Activated CD4-positive, alpha-beta T cell treated with anti-CD3 and anti-CD28 coated beads, Interleukin-2, amount 10 ng/mL, durations not matched to agents 24 days and 14 days (primary cell): ENCODE measurements at regions not wholly inside any gene's neighbourhood (a gene's known extent, or its start where the extent isn't known, plus 50 kb on each side); places are given as distances from the start of the nearest gene placed in this dataset.

Experiments
- DNase-seq: peaks from one replicate; pipeline ENCODE4 v3.0.0; 2022
- H3K27ac Mint-ChIP-seq: one replicate; pipeline ENCODE4 v1.8.0; 2022; ENCODE audit warnings: mild to moderate bottlenecking, mixed read lengths
- H3K27me3 Mint-ChIP-seq: one replicate; pipeline ENCODE4 v1.8.0; 2022; ENCODE audit warnings: mixed read lengths
- H3K36me3 Mint-ChIP-seq: one replicate; pipeline ENCODE4 v1.8.0; 2022; ENCODE audit warnings: low read depth, mild to moderate bottlenecking, mixed read lengths
- H3K4me1 Mint-ChIP-seq: one replicate; pipeline ENCODE4 v1.8.0; 2021; ENCODE audit warnings: mixed read lengths
- H3K4me3 Mint-ChIP-seq: one replicate; pipeline ENCODE4 v1.8.0; 2022; ENCODE audit warnings: mild to moderate bottlenecking, moderate library complexity, mixed read lengths
- H3K9me3 Mint-ChIP-seq: one replicate; pipeline ENCODE4 v1.8.0; 2021; ENCODE audit warnings: mixed read lengths
- intact Hi-C: fragments of 100-400 bp; cut with micrococcal nuclease; formaldehyde crosslinking; loops from one replicate; pipeline ENCODE4 v1.15.1; 2023

GRCh38 chr15:91622235-91622634 is 231.3 kb upstream of the SLCO3A1 start:
- H3K4me1 Mint-ChIP-seq, result no peaks in the 10 kb centered on the region
- no peak overlapping the region for H3K4me3 Mint-ChIP-seq
- peaks cover 18% of the 10 kb centered on the region for H3K27me3 Mint-ChIP-seq
- no peaks in the 10 kb centered on the region for H3K36me3 Mint-ChIP-seq
- no peaks in the 10 kb centered on the region for H3K9me3 Mint-ChIP-seq
- intact Hi-C loops, result no loop called here
- H3K27ac Mint-ChIP-seq, result no peak overlapping the region
- DNase-seq, result no peak

- Mint-ChIP-seq H3K4me3 (no peak overlapping the region), H3K4me1 (no peaks in the 10 kb centered on the region), H3K9me3 (no peaks in the 10 kb centered on the region), H3K27me3 (peaks cover 18% of the 10 kb centered on the region), H3K36me3 (no peaks in the 10 kb centered on the region), H3K27ac (no peak overlapping the region)
- DNase-seq, result no peak
- intact Hi-C loops, result no loop called here
Measured at GRCh38 chr15:91622711-91623342, 230.7 kb upstream of the SLCO3A1 start.

- Mint-ChIP-seq H3K27me3 (peaks cover 13% of the 10 kb centered on the region), H3K9me3 (no peaks in the 10 kb centered on the region), H3K27ac (no peak overlapping the region), H3K4me1 (no peaks in the 10 kb centered on the region), H3K4me3 (no peak overlapping the region), H3K36me3 (no peaks in the 10 kb centered on the region)
- no peak for DNase-seq
- intact Hi-C loops, result no loop called here
Measured at GRCh38 chr15:91624353-91624968, 229.0 kb upstream of the SLCO3A1 start.

- no peaks in the 10 kb centered on the region for H3K36me3 Mint-ChIP-seq
- H3K4me3 Mint-ChIP-seq, result no peak overlapping the region
- DNase-seq, result no peak
- H3K4me1 Mint-ChIP-seq, result no peaks in the 10 kb centered on the region
- H3K27ac Mint-ChIP-seq, result no peak overlapping the region
- H3K27me3 Mint-ChIP-seq, result peaks cover 7% of the 10 kb centered on the region
- intact Hi-C loops, result no loop called here
- no peaks in the 10 kb centered on the region for H3K9me3 Mint-ChIP-seq
Measured at GRCh38 chr15:91625506-91625905, 228.0 kb upstream of the SLCO3A1 start.

GRCh38 chr15:91627473-91628278 is 225.8 kb upstream of the SLCO3A1 start:
- no peaks in the 10 kb centered on the region for H3K27me3 Mint-ChIP-seq
- H3K9me3 Mint-ChIP-seq, result no peaks in the 10 kb centered on the region
- H3K27ac Mint-ChIP-seq, result no peak overlapping the region
- no peaks in the 10 kb centered on the region for H3K36me3 Mint-ChIP-seq
- intact Hi-C loops, result no loop called here
- DNase-seq, result no peak
- H3K4me1 Mint-ChIP-seq, result no peaks in the 10 kb centered on the region
- H3K4me3 Mint-ChIP-seq, result no peak overlapping the region

GRCh38 chr15:91630090-91630489 is 223.4 kb upstream of the SLCO3A1 start:
- no peaks in the 10 kb centered on the region for H3K4me1 Mint-ChIP-seq
- no peaks in the 10 kb centered on the region for H3K27me3 Mint-ChIP-seq
- no peak overlapping the region for H3K4me3 Mint-ChIP-seq
- no peaks in the 10 kb centered on the region for H3K36me3 Mint-ChIP-seq
- H3K9me3 Mint-ChIP-seq, result no peaks in the 10 kb centered on the region
- no peak overlapping the region for H3K27ac Mint-ChIP-seq
- intact Hi-C loops, result no loop called here
- no peak for DNase-seq

GRCh38 chr15:91632176-91632575 is 221.3 kb upstream of the SLCO3A1 start:
- Mint-ChIP-seq H3K27ac (no peak overlapping the region), H3K4me1 (no peaks in the 10 kb centered on the region), H3K36me3 (no peaks in the 10 kb centered on the region), H3K27me3 (no peaks in the 10 kb centered on the region), H3K4me3 (no peak overlapping the region), H3K9me3 (no peaks in the 10 kb centered on the region)
- DNase-seq, result no peak
- intact Hi-C loops, result no loop called here

GRCh38 chr15:91632981-91633380 is 220.5 kb upstream of the SLCO3A1 start:
- H3K4me3 Mint-ChIP-seq, result no peak overlapping the region
- H3K27me3 Mint-ChIP-seq, result no peaks in the 10 kb centered on the region
- intact Hi-C loops, result no loop called here
- DNase-seq, result no peak
- H3K4me1 Mint-ChIP-seq, result no peaks in the 10 kb centered on the region
- no peaks in the 10 kb centered on the region for H3K36me3 Mint-ChIP-seq
- no peak overlapping the region for H3K27ac Mint-ChIP-seq
- H3K9me3 Mint-ChIP-seq, result no peaks in the 10 kb centered on the region

- H3K9me3 Mint-ChIP-seq, result no peaks in the 10 kb centered on the region
- intact Hi-C loops, result no loop called here
- no peak overlapping the region for H3K4me3 Mint-ChIP-seq
- H3K27me3 Mint-ChIP-seq, result no peaks in the 10 kb centered on the region
- H3K36me3 Mint-ChIP-seq, result no peaks in the 10 kb centered on the region
- DNase-seq, result no peak
- no peak overlapping the region for H3K27ac Mint-ChIP-seq
- no peaks in the 10 kb centered on the region for H3K4me1 Mint-ChIP-seq
Measured at GRCh38 chr15:91634179-91634578, 219.3 kb upstream of the SLCO3A1 start.

- no peak overlapping the region for H3K27ac Mint-ChIP-seq
- H3K4me1 Mint-ChIP-seq, result no peaks in the 10 kb centered on the region
- no peaks in the 10 kb centered on the region for H3K27me3 Mint-ChIP-seq
- DNase-seq, result no peak
- no peak overlapping the region for H3K4me3 Mint-ChIP-seq
- intact Hi-C loops, result no loop called here
- H3K36me3 Mint-ChIP-seq, result no peaks in the 10 kb centered on the region
- H3K9me3 Mint-ChIP-seq, result no peaks in the 10 kb centered on the region
Measured at GRCh38 chr15:91635080-91635479, 218.4 kb upstream of the SLCO3A1 start.

- Mint-ChIP-seq H3K4me1 (no peaks in the 10 kb centered on the region), H3K4me3 (no peak overlapping the region), H3K27ac (no peak overlapping the region), H3K9me3 (no peaks in the 10 kb centered on the region), H3K36me3 (no peaks in the 10 kb centered on the region), H3K27me3 (no peaks in the 10 kb centered on the region)
- no peak for DNase-seq
- intact Hi-C loops, result no loop called here
Measured at GRCh38 chr15:91635641-91636040, 217.9 kb upstream of the SLCO3A1 start.

GRCh38 chr15:91649016-91649415 is 204.5 kb upstream of the SLCO3A1 start:
- Mint-ChIP-seq H3K36me3 (no peaks in the 10 kb centered on the region), H3K4me1 (no peaks in the 10 kb centered on the region), H3K27me3 (peaks cover 13% of the 10 kb centered on the region), H3K9me3 (no peaks in the 10 kb centered on the region), H3K4me3 (no peak overlapping the region), H3K27ac (no peak overlapping the region)
- intact Hi-C loops, result no loop called here
- DNase-seq, result no peak

- Mint-ChIP-seq H3K27ac (no peak overlapping the region), H3K9me3 (no peaks in the 10 kb centered on the region), H3K36me3 (no peaks in the 10 kb centered on the region), H3K27me3 (peaks cover 13% of the 10 kb centered on the region), H3K4me3 (no peak overlapping the region), H3K4me1 (no peaks in the 10 kb centered on the region)
- DNase-seq, result no peak
- intact Hi-C loops, result no loop called here
Measured at GRCh38 chr15:91649831-91650321, 203.6 kb upstream of the SLCO3A1 start.

- no peak for DNase-seq
- Mint-ChIP-seq H3K27ac (no peak overlapping the region), H3K27me3 (peaks cover 20% of the 10 kb centered on the region), H3K36me3 (no peaks in the 10 kb centered on the region), H3K4me1 (no peaks in the 10 kb centered on the region), H3K9me3 (no peaks in the 10 kb centered on the region), H3K4me3 (no peak overlapping the region)
- intact Hi-C loops, result no loop called here
Measured at GRCh38 chr15:91651251-91651650, 202.3 kb upstream of the SLCO3A1 start.
